ENCODE measurements at regions not wholly inside any gene's neighbourhood (a gene's known extent, or its start where the extent isn't known, plus 50 kb on each side); places are given as distances from the start of the nearest gene placed in this dataset.

DNA sequence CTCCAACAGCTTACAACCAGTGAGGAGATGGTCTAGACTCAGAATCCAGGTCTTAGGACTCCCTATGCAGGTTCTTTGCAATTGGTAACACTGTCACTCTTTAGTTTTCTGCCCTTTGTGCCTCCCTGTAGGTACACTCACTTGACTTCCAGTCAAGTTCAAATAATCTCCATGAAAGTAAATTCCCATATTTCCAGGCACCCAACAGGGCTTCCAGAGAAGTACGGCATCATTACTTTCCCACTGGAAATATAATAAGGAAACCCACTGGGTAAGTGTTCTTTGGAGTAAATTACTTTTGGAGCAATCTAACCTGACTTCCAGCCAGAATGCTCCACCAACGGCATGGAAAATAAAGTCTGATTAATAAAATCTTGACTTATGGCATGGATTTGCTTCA, 338.9 kb downstream of the HNRNPD start:
- no peak overlapping the region for H3K27ac ChIP-seq (ENCODE audit: insufficient read depth, low read length)
- no peaks in the 10 kb centered on the region for H3K36me3 ChIP-seq (ENCODE audit: control insufficient read depth, insufficient read depth, low read length)
- no peak for TF ChIP-seq EZH2 (IDR thresholded peaks at IDR 0.05; ENCODE audit: low read length, missing control alignments)
- TF ChIP-seq, protein P1, sequence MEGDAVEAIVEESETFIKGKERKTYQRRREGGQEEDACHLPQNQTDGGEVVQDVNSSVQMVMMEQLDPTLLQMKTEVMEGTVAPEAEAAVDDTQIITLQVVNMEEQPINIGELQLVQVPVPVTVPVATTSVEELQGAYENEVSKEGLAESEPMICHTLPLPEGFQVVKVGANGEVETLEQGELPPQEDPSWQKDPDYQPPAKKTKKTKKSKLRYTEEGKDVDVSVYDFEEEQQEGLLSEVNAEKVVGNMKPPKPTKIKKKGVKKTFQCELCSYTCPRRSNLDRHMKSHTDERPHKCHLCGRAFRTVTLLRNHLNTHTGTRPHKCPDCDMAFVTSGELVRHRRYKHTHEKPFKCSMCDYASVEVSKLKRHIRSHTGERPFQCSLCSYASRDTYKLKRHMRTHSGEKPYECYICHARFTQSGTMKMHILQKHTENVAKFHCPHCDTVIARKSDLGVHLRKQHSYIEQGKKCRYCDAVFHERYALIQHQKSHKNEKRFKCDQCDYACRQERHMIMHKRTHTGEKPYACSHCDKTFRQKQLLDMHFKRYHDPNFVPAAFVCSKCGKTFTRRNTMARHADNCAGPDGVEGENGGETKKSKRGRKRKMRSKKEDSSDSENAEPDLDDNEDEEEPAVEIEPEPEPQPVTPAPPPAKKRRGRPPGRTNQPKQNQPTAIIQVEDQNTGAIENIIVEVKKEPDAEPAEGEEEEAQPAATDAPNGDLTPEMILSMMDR (conservative IDR thresholded peaks at IDR 0.05 in 1 of 2, IDR thresholded peaks at IDR 0.05 in 1 of 2; ENCODE audit: low read depth in 1 of 2, low read length in 2 of 2): no peak
- no peak for DNase-seq (ENCODE audit: low read depth in 2 of 2)
- H3K4me2 ChIP-seq (ENCODE audit: extremely low read depth, insufficient read depth, low read length): no peak overlapping the region
- no peak overlapping the region for H3K9ac ChIP-seq (ENCODE audit: insufficient read depth, low read length)
- no peaks in the 10 kb centered on the region for H4K20me1 ChIP-seq (ENCODE audit: control insufficient read depth, extremely low read depth, insufficient read depth, low read length)
- no peaks in the 10 kb centered on the region for H3K27me3 ChIP-seq (ENCODE audit: control insufficient read depth, insufficient read depth, low read length)
- H3K9me3 ChIP-seq (ENCODE audit: control insufficient read depth, insufficient read depth, low read depth, low read length): no peaks in the 10 kb centered on the region
- no peak overlapping the region for H3K4me3 ChIP-seq (replicated peaks in 1 of 4; ENCODE audit: control extremely low read depth in 1 of 4, insufficient read depth in 1 of 4, low read depth in 3 of 4, low read length in 4 of 4)
- no peaks in the 10 kb centered on the region for H3K79me2 ChIP-seq (ENCODE audit: control insufficient read depth, insufficient read depth, low read length)
- no peaks in the 10 kb centered on the region for H3K4me1 ChIP-seq (ENCODE audit: control insufficient read depth, extremely low read depth, insufficient read depth, low read length)
- no peak overlapping the region for H2AFZ ChIP-seq (ENCODE audit: low read length)

DNA sequence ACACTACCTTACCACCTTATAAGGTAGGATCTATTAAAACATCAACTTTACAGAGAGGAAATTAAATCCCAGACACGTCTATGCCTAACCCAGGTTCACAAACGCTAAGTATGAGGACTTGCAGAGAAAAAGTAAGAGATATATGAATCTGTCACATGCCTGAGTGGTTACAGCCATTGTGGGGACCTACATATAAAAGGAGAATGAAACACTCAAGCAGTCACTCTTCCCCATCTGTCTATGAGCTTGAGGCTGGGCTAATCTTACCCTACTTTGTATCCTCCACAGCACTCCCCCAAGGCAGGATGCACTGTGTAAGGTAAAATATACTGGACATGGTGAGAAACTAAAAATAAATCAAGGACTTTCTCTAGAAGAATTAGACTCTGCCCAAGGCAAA, 339.9 kb downstream of the HNRNPD start:
- H3K4me3 ChIP-seq (replicated peaks in 1 of 4; ENCODE audit: control extremely low read depth in 1 of 4, insufficient read depth in 1 of 4, low read depth in 3 of 4, low read length in 4 of 4): no peak overlapping the region
- no peaks in the 10 kb centered on the region for H3K79me2 ChIP-seq (ENCODE audit: control insufficient read depth, insufficient read depth, low read length)
- TF ChIP-seq, protein P1 (conservative IDR thresholded peaks at IDR 0.05 in 1 of 2, IDR thresholded peaks at IDR 0.05 in 1 of 2; ENCODE audit: low read depth in 1 of 2, low read length in 2 of 2): no peak
- TF ChIP-seq EZH2 (IDR thresholded peaks at IDR 0.05; ENCODE audit: low read length, missing control alignments): no peak
- no peaks in the 10 kb centered on the region for H3K27me3 ChIP-seq (ENCODE audit: control insufficient read depth, insufficient read depth, low read length)
- no peaks in the 10 kb centered on the region for H3K36me3 ChIP-seq (ENCODE audit: control insufficient read depth, insufficient read depth, low read length)
- H3K4me2 ChIP-seq (ENCODE audit: extremely low read depth, insufficient read depth, low read length): no peak overlapping the region
- H4K20me1 ChIP-seq (ENCODE audit: control insufficient read depth, extremely low read depth, insufficient read depth, low read length): no peaks in the 10 kb centered on the region
- no peaks in the 10 kb centered on the region for H3K9me3 ChIP-seq (ENCODE audit: control insufficient read depth, insufficient read depth, low read depth, low read length)
- no peak overlapping the region for H3K9ac ChIP-seq (ENCODE audit: insufficient read depth, low read length)
- DNase-seq (ENCODE audit: low read depth in 2 of 2): no peak
- H2AFZ ChIP-seq (ENCODE audit: low read length): no peak overlapping the region
- H3K27ac ChIP-seq (ENCODE audit: insufficient read depth, low read length): no peak overlapping the region
- no peaks in the 10 kb centered on the region for H3K4me1 ChIP-seq (ENCODE audit: control insufficient read depth, extremely low read depth, insufficient read depth, low read length)

GRCh38 chr4:82031376-82031927, 342.3 kb downstream of the HNRNPD start:
- Histone ChIP-seq H2AFZ (ENCODE audit: low read length) (no peak overlapping the region), H3K9ac (ENCODE audit: insufficient read depth, low read length) (no peak overlapping the region), H3K79me2 (ENCODE audit: control insufficient read depth, insufficient read depth, low read length) (no peaks in the 10 kb centered on the region), H3K9me3 (ENCODE audit: control insufficient read depth, insufficient read depth, low read depth, low read length) (no peaks in the 10 kb centered on the region), H3K27me3 (ENCODE audit: control insufficient read depth, insufficient read depth, low read length) (no peaks in the 10 kb centered on the region), H3K4me2 (ENCODE audit: extremely low read depth, insufficient read depth, low read length) (no peak overlapping the region), H3K4me1 (ENCODE audit: control insufficient read depth, extremely low read depth, insufficient read depth, low read length) (no peaks in the 10 kb centered on the region), H3K4me3 (replicated peaks in 1 of 4; ENCODE audit: control extremely low read depth in 1 of 4, insufficient read depth in 1 of 4, low read depth in 3 of 4, low read length in 4 of 4) (no peak overlapping the region), H3K27ac (ENCODE audit: insufficient read depth, low read length) (no peak overlapping the region), H4K20me1 (ENCODE audit: control insufficient read depth, extremely low read depth, insufficient read depth, low read length) (no peaks in the 10 kb centered on the region), H3K36me3 (ENCODE audit: control insufficient read depth, insufficient read depth, low read length) (no peaks in the 10 kb centered on the region)
- TF ChIP-seq EZH2 (IDR thresholded peaks at IDR 0.05; ENCODE audit: low read length, missing control alignments): no peak
- TF ChIP-seq, protein P1 (conservative IDR thresholded peaks at IDR 0.05 in 1 of 2, IDR thresholded peaks at IDR 0.05 in 1 of 2; ENCODE audit: low read depth in 1 of 2, low read length in 2 of 2): no peak
- no peak for DNase-seq (ENCODE audit: low read depth in 2 of 2)
